K562 (cell line): ENCODE measurements at regions not wholly inside any gene's neighbourhood (a gene's known extent, or its start where the extent isn't known, plus 50 kb on each side); places are given as distances from the start of the nearest gene placed in this dataset.

Source experiments
- ATAC-seq: fragments of 200-7000 bp; cut with Tn5 transposase; 3 replicates; pipeline ENCODE4 v1.9.1; 2020; ENCODE audit warnings: moderate library complexity
- BruUV-seq: library from RNA; stranded (reverse); fragments of 400-500 nt; replicated peaks from 2 replicates; lab custom pipeline; 2021; lab: Mats Ljungman, UMichigan
- CTCF ChIA-PET: fragments of 300-600 bp; formaldehyde crosslinking; extraction: SDS; loops from one replicate; lab custom pipeline; 2021; ENCODE audit warnings: low intra/inter-chr PET ratio; lab: Yijun Ruan, JAX
- POLR2A ChIA-PET: fragments of 300-600, 350-650 bp; sonication (Branson Sonifier 250); formaldehyde crosslinking; extraction: SDS; loops from one replicate; lab custom pipeline; 2021; ENCODE audit warnings: antibody characterized with exemption, inconsistent platforms; lab: Yijun Ruan, JAX
- DNase-seq, 4 experiments: peaks; one replicate each; pipeline versions ENCODE4 v3.0.0 to v3.0.0-alpha.2; 2011 to 2018; ENCODE audit warnings: low spot score in 3 of 4, mixed read lengths in 3 of 4; ENCODE audit errors: extremely low read depth in 1 of 4
- FAIRE-seq: peaks from 2 replicates; lab custom pipeline; 2011; peaks lifted over from hg19 to GRCh38; lab: Jason Lieb, UNC
- H2AFZ ChIP-seq: 2 replicates; pipeline ENCODE4 v1.6.0; 2011; ENCODE audit warnings: low read depth, low read length, control low read depth, inconsistent platforms
- H3K27ac ChIP-seq: fragments of 200-600 bp; 3 replicates; pipeline ENCODE4 v1.8.0; 2011; ENCODE audit warnings: low read depth, mild to moderate bottlenecking, control low read depth, inconsistent platforms, low read length, moderate library complexity, mixed read lengths; ENCODE audit errors: extremely low read depth
- H3K27me3 ChIP-seq, 2 experiments: fragments of 300-600 bp in 1 of 2; 2 replicates in 1 of 2; 3 replicates in 1 of 2; pipeline versions ENCODE4 v1.6.0 to v1.8.0; 2011; ENCODE audit warnings: inconsistent platforms in 2 of 2, low read length in 2 of 2, mild to moderate bottlenecking in 1 of 2, mixed read lengths in 1 of 2, moderate library complexity in 1 of 2; ENCODE audit not compliant: control insufficient read depth in 2 of 2, insufficient read depth in 2 of 2
- H3K36me3 ChIP-seq: fragments of 300-600 bp; 3 replicates; pipeline ENCODE4 v1.8.0; 2011; ENCODE audit warnings: mild to moderate bottlenecking, low read length, inconsistent platforms; ENCODE audit not compliant: control insufficient read depth, insufficient read depth
- H3K4me1 ChIP-seq, 2 experiments: fragments of 200-600 bp in 1 of 2; replicated peaks in 1 of 2; 2 replicates in 1 of 2; 3 replicates in 1 of 2; pipeline versions ENCODE4 v1.5.1 to v1.8.0; 2011; ENCODE audit warnings: inconsistent platforms in 2 of 2, low read length in 2 of 2, mild to moderate bottlenecking in 1 of 2, mixed read lengths in 1 of 2, moderate library complexity in 1 of 2; ENCODE audit not compliant: control insufficient read depth in 2 of 2, insufficient read depth in 2 of 2
- H3K4me2 ChIP-seq: 2 replicates; pipeline ENCODE4 v1.6.1; 2011; ENCODE audit warnings: low read length, control low read depth, inconsistent platforms, mixed read lengths; ENCODE audit not compliant: insufficient read depth
- H3K4me3 ChIP-seq: fragments of 200-600 bp; sonication (generic), shearing (Covaris generic); 2 replicates; pipeline ENCODE4 v1.5.1; 2016; ENCODE audit warnings: control low read depth, inconsistent platforms
- H3K79me2 ChIP-seq: fragments of 200-600 bp; 3 replicates; pipeline ENCODE4 v1.8.0; 2011; ENCODE audit warnings: low read length, inconsistent platforms; ENCODE audit not compliant: control insufficient read depth, insufficient read depth
- H3K9ac ChIP-seq, 2 experiments: 2 replicates each; pipeline versions ENCODE4 v1.6.0 to v1.6.1; 2011; ENCODE audit warnings: low read depth in 2 of 2, low read length in 2 of 2, control low read depth in 1 of 2, inconsistent platforms in 1 of 2, mild to moderate bottlenecking in 1 of 2, mixed read lengths in 1 of 2; ENCODE audit not compliant: insufficient read depth in 1 of 2
- H3K9me1 ChIP-seq: one replicate; pipeline ENCODE4 v1.6.0; 2011; ENCODE audit warnings: inconsistent platforms, mild to moderate bottlenecking, low read length, moderate library complexity; ENCODE audit not compliant: control insufficient read depth, insufficient read depth
- H3K9me3 ChIP-seq: replicated peaks from 2 replicates; pipeline ENCODE4 v1.5.1; 2011; ENCODE audit warnings: low read depth, low read length, inconsistent platforms; ENCODE audit not compliant: control insufficient read depth, insufficient read depth
- H4K20me1 ChIP-seq: replicated peaks from 2 replicates; pipeline ENCODE4 v1.6.1; 2011; ENCODE audit warnings: low read length, inconsistent platforms, mixed read lengths; ENCODE audit not compliant: control insufficient read depth, insufficient read depth
- CREBBP ChIP-seq: IDR thresholded peaks from one replicate; pipeline ENCODE4 v1.6.1; 2012; ENCODE audit warnings: low read depth, mild to moderate bottlenecking, control low read depth, inconsistent platforms, low read length
- ELF2 ChIP-seq: fragments of 250-450 bp; sonication (Bioruptor Pico); IDR thresholded peaks from 2 replicates; pipeline ENCODE4 v1.5.0; 2021; ENCODE audit warnings: mild to moderate bottlenecking
- EP400 ChIP-seq: fragments of 450-650 bp; IDR thresholded peaks from 2 replicates; pipeline ENCODE4 v1.6.1; 2017; ENCODE audit warnings: antibody characterized with exemption, mild to moderate bottlenecking, moderate library complexity
- FOXK2 ChIP-seq, 2 experiments: fragments of 450-650 bp; IDR thresholded peaks in 1 of 2; conservative IDR thresholded peaks in 1 of 2; 2 replicates each; pipeline ENCODE4 v1.6.1; 2016; ENCODE audit warnings: low read depth in 2 of 2, mild to moderate bottlenecking in 1 of 2
- MAFF ChIP-seq: IDR thresholded peaks from 2 replicates; pipeline ENCODE4 v1.6.1; 2012; ENCODE audit warnings: low read length, improper control_type of control experiment
- MCM2 ChIP-seq: fragments of 450-650 bp; IDR thresholded peaks from 2 replicates; pipeline ENCODE4 v1.6.1; 2017; ENCODE audit warnings: low read depth, mild to moderate bottlenecking
- MXI1 ChIP-seq: IDR thresholded peaks from 2 replicates; pipeline ENCODE4 v1.6.1; 2011; ENCODE audit warnings: low read depth, mild to moderate bottlenecking, improper control_type of control experiment, low read length
- MYC ChIP-seq, 2 experiments: fragments of 250-450 bp in 1 of 2; sonication (Bioruptor Pico) in 1 of 2; IDR thresholded peaks; 2 replicates each; pipeline versions ENCODE4 v1.5.1 to v1.6.1; 2012 to 2021; ENCODE audit warnings: low read depth in 2 of 2, borderline replicate concordance in 1 of 2, improper control_type of control experiment in 1 of 2, low read length in 1 of 2, mild to moderate bottlenecking in 1 of 2, moderate library complexity in 1 of 2
- PHF8 ChIP-seq: fragments of 200-600 bp; sonication (generic); IDR thresholded peaks from 2 replicates; pipeline ENCODE4 v1.6.1; 2012; ENCODE audit warnings: mixed run types, mild to moderate bottlenecking, inconsistent platforms, low read length, moderate library complexity, borderline replicate concordance
- PYGO2 ChIP-seq: fragments of 450-650 bp; IDR thresholded peaks from 2 replicates; pipeline ENCODE4 v1.6.1; 2016; ENCODE audit warnings: mild to moderate bottlenecking, missing genetic modification characterization, moderate library complexity, missing compliant biosample characterization
- RBBP5 ChIP-seq: fragments of 200-600 bp; sonication (generic); IDR thresholded peaks from 2 replicates; pipeline ENCODE4 v1.6.1; 2012; ENCODE audit warnings: borderline replicate concordance, mild to moderate bottlenecking, low read length, control low read depth, inconsistent platforms; ENCODE audit not compliant: insufficient read depth, poor library complexity, severe bottlenecking
- SRF ChIP-seq, 2 experiments: fragments of 250-450, 450-650 bp in 1 of 2; sonication (Bioruptor Pico) in 1 of 2; sonication (generic) in 1 of 2; formaldehyde crosslinking; IDR thresholded peaks; 2 replicates each; pipeline versions ENCODE4 v1.5.0 to v1.5.1; 2020 to 2022; ENCODE audit warnings: mild to moderate bottlenecking in 1 of 2, missing genetic modification reagents in 1 of 2
- YY1 ChIP-seq, 3 experiments: IDR thresholded peaks; 2 replicates each; pipeline ENCODE4 v1.6.1; 2011; ENCODE audit warnings: low read length in 2 of 3, mild to moderate bottlenecking in 2 of 3, moderate library complexity in 2 of 3, borderline replicate concordance in 1 of 3, control low read depth in 1 of 3, low read depth in 1 of 3; ENCODE audit not compliant: insufficient read depth in 3 of 3, insufficient replicate concordance in 2 of 3, control insufficient read depth in 1 of 3, insufficient read length in 1 of 3; ENCODE audit errors: extremely low read depth in 1 of 3
- ZNF253 ChIP-seq: fragments of 250-450 bp; sonication (Bioruptor Pico); conservative IDR thresholded peaks from 2 replicates; pipeline ENCODE4 v1.6.1; 2021; ENCODE audit warnings: mild to moderate bottlenecking
- WGBS: fragments of 100-300 bp; shearing (Covaris generic); methylation state at CpG from one replicate; pipeline ENCODE4 v1.1.6; 2016; ENCODE audit warnings: low coverage, mixed read lengths; ENCODE audit not compliant: insufficient coverage; ENCODE audit errors: missing lambda C conversion rate; 5-methylcytosine and 5-hydroxymethylcytosine counted together
- in situ Hi-C: fragments of 300-500 bp; cut with MboI; formaldehyde crosslinking; loops from 4 replicates; pipeline ENCODE4 v1.15.0; 2018; ENCODE audit warnings: inconsistent platforms, mixed read lengths
- intact Hi-C: fragments of 100-400 bp; cut with micrococcal nuclease; formaldehyde crosslinking; loops from 2 replicates; pipeline ENCODE4 v1.14.2; 2022
- TF ChIP-seq, protein P1 (sequence below): fragments of 450-650 bp; IDR thresholded peaks from 2 replicates; pipeline ENCODE4 v1.6.1; 2016; ENCODE audit warnings: antibody characterized with exemption
- TF ChIP-seq, protein P2 (sequence below): fragments of 450-650 bp; conservative IDR thresholded peaks from 2 replicates; pipeline ENCODE4 v1.6.1; 2016; ENCODE audit warnings: missing genetic modification characterization, low read depth, mild to moderate bottlenecking, missing compliant biosample characterization, moderate library complexity
- TF ChIP-seq, protein P3 (sequence below): sonication (generic); formaldehyde crosslinking; IDR thresholded peaks from 2 replicates; pipeline ENCODE4 v1.8.1; 2023; ENCODE audit warnings: mild to moderate bottlenecking, missing genetic modification reagents

DNA sequence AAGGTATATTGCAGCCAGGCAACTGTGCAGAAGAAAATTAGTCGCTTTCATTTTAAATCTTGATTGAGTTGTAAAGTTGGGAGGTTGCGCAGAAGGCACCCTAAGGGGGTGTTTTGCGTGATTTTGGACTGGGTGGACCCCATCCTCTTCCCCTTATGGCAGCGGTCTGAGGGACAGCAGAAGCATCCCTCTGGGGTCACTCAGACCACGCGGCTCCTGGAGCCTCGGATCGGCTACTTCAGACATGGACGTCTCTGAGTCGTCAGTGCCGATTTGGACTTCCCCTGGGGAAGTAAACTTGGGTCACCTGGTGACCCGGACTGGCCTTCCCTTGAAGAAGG is 639.0 kb upstream of the DPP6 start:
- Histone ChIP-seq H3K36me3 (peaks cover 28% of the 10 kb centered on the region), H3K4me3 (peak overlapping the region; percentile 67), H4K20me1 (no peaks in the 10 kb centered on the region), H3K4me1 (peaks cover 3 to 33% of the 10 kb centered on the region in 2 experiments), H3K9me3 (peaks cover 2% of the 10 kb centered on the region; the same call in 1 of the 2 replicates), H3K9ac (peak overlapping the region; percentile 92 to 98), H3K27ac (peak overlapping the region; percentile 96), H3K79me2 (peaks cover 33% of the 10 kb centered on the region), H3K9me1 (no peaks in the 10 kb centered on the region), H3K4me2 (peak overlapping the region; percentile 83), H3K27me3 (no peaks in the 10 kb centered on the region), H2AFZ (peak overlapping the region; percentile 60)
- in situ Hi-C loops = no loop called here
- CTCF ChIA-PET = no interaction called here
- POLR2A ChIA-PET = interaction anchor here (1.0 kb wide), 2 partner anchors 8 to 20 kb away, joined by 3 to 6 read pairs; no protein-coding TSS in a partner anchor
- no TSS peak for BruUV-seq
- FAIRE-seq (no peak), DNase-seq (peak in 1 of 4 experiments; percentile 46), ATAC-seq (peak; percentile 21)
- intact Hi-C loops = no loop called here
- under 1% methylated on average over 12 of the region's 12 CpGs for WGBS
- TF ChIP-seq PHF8 (no peak), MCM2 (no peak), MAFF (no peak), SRF (CRISPR knock-in tag; IDR thresholded peaks at IDR 0.05) (no peak), RBBP5 (peak; percentile 26), MYC (IDR thresholded peaks at IDR 0.05; ENCODE audit: low read depth, low read length) (peak; percentile 47; the same call in 1 of the 2 replicates), MYC (CRISPR knock-in tag; IDR thresholded peaks at IDR 0.05; ENCODE audit: borderline replicate concordance, low read depth) (no peak), MXI1 (0 out of 2 replicates have a peak, but pooled peaks have one; percentile 9), PYGO2 (tag) (no peak), YY1 (IDR thresholded peaks at IDR 0.05; ENCODE audit: borderline replicate concordance in 1 of 3, control insufficient read depth in 1 of 3, extremely low read depth in 1 of 3, insufficient read depth in 3 of 3, insufficient read length in 1 of 3, insufficient replicate concordance in 2 of 3, low read depth in 1 of 3, low read length in 2 of 3) (peak in 1 of 3 experiments; percentile 34), ELF2 (CRISPR knock-in tag) (no peak), EP400 (no peak), CREBBP (no peak), FOXK2 (conservative IDR thresholded peaks at IDR 0.05 in 1 of 2, IDR thresholded peaks at IDR 0.05 in 1 of 2; ENCODE audit: low read depth in 2 of 2) (no peak), ZNF253 (CRISPR knock-in tag) (no peak)
- TF ChIP-seq, protein P1, sequence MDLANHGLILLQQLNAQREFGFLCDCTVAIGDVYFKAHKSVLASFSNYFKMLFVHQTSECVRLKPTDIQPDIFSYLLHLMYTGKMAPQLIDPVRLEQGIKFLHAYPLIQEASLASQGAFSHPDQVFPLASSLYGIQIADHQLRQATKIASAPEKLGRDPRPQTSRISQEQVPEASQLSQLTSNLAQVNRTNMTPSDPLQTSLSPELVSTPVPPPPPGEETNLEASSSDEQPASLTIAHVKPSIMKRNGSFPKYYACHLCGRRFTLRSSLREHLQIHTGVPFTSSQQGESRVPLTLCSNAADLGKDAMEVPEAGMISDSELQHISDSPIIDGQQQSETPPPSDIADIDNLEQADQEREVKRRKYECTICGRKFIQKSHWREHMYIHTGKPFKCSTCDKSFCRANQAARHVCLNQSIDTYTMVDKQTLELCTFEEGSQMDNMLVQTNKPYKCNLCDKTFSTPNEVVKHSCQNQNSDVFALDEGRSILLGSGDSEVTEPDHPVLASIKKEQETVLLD = no peak
- TF ChIP-seq, protein P2, sequence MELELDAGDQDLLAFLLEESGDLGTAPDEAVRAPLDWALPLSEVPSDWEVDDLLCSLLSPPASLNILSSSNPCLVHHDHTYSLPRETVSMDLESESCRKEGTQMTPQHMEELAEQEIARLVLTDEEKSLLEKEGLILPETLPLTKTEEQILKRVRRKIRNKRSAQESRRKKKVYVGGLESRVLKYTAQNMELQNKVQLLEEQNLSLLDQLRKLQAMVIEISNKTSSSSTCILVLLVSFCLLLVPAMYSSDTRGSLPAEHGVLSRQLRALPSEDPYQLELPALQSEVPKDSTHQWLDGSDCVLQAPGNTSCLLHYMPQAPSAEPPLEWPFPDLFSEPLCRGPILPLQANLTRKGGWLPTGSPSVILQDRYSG = no peak
- TF ChIP-seq, protein P3, sequence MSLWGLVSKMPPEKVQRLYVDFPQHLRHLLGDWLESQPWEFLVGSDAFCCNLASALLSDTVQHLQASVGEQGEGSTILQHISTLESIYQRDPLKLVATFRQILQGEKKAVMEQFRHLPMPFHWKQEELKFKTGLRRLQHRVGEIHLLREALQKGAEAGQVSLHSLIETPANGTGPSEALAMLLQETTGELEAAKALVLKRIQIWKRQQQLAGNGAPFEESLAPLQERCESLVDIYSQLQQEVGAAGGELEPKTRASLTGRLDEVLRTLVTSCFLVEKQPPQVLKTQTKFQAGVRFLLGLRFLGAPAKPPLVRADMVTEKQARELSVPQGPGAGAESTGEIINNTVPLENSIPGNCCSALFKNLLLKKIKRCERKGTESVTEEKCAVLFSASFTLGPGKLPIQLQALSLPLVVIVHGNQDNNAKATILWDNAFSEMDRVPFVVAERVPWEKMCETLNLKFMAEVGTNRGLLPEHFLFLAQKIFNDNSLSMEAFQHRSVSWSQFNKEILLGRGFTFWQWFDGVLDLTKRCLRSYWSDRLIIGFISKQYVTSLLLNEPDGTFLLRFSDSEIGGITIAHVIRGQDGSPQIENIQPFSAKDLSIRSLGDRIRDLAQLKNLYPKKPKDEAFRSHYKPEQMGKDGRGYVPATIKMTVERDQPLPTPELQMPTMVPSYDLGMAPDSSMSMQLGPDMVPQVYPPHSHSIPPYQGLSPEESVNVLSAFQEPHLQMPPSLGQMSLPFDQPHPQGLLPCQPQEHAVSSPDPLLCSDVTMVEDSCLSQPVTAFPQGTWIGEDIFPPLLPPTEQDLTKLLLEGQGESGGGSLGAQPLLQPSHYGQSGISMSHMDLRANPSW (CRISPR knock-in tag) = no peak
